Vagina (tissue), 2 donors: ENCODE measurements at regions not wholly inside any gene's neighbourhood (a gene's known extent, or its start where the extent isn't known, plus 50 kb on each side); places are given as distances from the start of the nearest gene placed in this dataset.
A peak's percentile ranks its signal among the peaks of the same experiment; 100 is the strongest.
"Not testable (repeated sequence)": the region's sequence is repeated elsewhere in the genome, so short reads cannot be mapped to it uniquely, and the experiment has no call there.

Experiments
- DNase-seq, 2 donors: peaks; one replicate each; pipeline ENCODE4 v3.0.0-alpha.2; 2017; ENCODE audit errors: extremely low spot score in 2 of 2
- H3K27ac ChIP-seq: fragments of 200-600 bp; sonication (generic); one replicate; pipeline ENCODE4 v1.5.1; 2019
- H3K27me3 ChIP-seq: fragments of 200-600 bp; sonication (generic); one replicate; pipeline ENCODE4 v1.5.1; 2019
- H3K36me3 ChIP-seq, 2 donors: fragments of 200-600 bp; sonication (generic); one replicate each; pipeline ENCODE4 v1.5.1; 2017 to 2019
- H3K4me1 ChIP-seq: fragments of 200-600 bp; sonication (generic); one replicate; pipeline ENCODE4 v1.5.1; 2019
- H3K4me3 ChIP-seq, 2 donors: fragments of 200-600 bp; sonication (generic); 1 replicate in 1 of 2; 2 replicates in 1 of 2; pipeline ENCODE4 v1.5.1; 2016 to 2019
- H3K9me3 ChIP-seq: fragments of 200-600 bp; sonication (generic); one replicate; pipeline ENCODE4 v1.5.1; 2019
- intact Hi-C: fragments of 100-400 bp; cut with DNase I; formaldehyde crosslinking; loops from one replicate; pipeline ENCODE4 v1.15.1; 2023

DNA sequence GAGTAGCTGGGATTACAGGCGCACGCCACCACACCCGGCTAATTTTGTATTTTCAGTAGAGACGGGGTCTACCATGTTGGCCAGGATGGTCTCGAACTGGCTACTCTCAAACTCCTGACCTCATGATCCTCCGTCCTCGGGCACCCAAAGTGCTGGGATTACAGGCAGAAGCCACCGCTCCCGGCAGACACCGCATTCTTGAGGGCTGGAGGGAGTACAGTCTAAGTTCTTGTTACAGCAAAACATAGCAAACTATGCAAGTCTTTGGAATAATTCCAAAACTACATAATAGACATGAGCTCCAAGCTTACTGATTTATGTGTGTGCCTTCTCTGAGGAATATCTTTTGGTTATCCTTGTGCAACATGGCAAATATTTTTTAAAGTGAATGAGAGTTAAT lies 299.1 kb upstream of the ZNF658 start:
- H3K4me3 ChIP-seq, H3K27me3 ChIP-seq, H3K9me3 ChIP-seq, H3K4me1 ChIP-seq, intact Hi-C loops, H3K27ac ChIP-seq, H3K36me3 ChIP-seq: not testable (repeated sequence)
- peak in 1 of 2 donors; percentile 27 for DNase-seq

DNA sequence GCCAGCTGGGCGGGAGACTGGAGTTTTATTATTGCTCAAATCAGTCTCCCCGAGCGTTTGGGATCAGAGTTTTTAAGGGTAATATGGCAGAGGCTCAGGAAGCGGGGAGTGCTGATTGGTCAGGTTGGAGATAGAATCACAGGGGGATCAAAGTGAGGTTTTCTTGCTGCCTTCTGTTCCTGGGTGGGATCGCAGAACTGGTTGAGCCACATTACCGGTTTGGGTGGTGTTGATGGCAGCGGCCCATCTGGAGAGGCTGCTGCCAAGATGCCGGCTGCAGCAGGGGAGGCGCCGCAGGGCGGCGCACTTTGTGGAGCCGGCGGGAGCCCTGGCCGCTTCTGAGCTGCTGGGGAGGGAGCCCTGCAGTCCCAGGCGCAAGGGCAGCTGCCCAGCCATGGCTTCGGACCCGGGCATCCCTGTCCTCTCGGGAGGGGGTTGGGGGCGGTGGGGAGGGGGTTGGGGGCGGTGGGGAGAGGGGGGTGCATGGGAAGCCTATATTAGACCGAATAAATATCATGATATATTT lies 268.9 kb upstream of the ZNF658 start:
- intact Hi-C loops, DNase-seq, H3K27ac ChIP-seq, H3K36me3 ChIP-seq, H3K4me1 ChIP-seq, H3K9me3 ChIP-seq, H3K27me3 ChIP-seq, H3K4me3 ChIP-seq: not testable (repeated sequence)

DNA sequence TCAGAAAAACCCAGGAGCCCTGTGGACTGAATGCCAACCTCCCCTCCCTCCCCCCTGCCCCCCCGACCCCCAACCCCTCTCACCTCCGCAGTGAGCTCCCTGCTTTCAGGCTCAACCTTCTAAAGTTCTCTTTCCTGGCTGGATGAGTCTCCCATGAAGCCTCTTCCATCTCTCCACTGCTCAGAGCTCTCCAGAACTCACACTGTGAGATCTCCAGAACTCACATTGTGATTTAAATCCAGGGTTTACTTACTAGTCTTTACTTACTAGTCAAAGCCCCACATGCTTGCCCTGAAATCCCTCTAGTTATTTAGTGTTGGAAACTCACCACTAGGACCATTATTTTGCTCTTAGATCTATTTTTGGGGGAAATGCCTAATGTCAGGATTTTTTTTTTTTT lies 252.8 kb upstream of the ZNF658 start:
- H3K9me3 ChIP-seq, H3K27me3 ChIP-seq, H3K27ac ChIP-seq, intact Hi-C loops, H3K36me3 ChIP-seq, H3K4me3 ChIP-seq, DNase-seq, H3K4me1 ChIP-seq: not testable (repeated sequence)

DNA sequence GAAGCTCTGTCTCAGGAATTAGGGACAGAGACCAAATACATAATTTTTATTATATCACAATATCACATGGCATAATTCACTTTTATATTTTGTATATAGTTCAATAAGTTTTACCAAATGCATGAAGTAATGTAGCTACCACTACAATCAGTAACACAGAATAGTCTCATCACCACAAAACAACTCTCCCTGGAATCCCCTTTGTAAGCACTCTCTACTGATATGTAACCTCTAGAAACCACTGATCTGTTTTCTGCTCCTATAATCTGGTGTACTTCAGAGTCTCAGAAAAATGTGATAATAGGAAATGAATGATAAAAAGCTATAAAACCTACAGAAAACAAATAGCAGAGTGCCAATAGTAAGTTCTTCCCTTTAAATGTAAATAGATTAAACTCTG lies 210.3 kb upstream of the ZNF658 start:
- H3K36me3 ChIP-seq, H3K4me3 ChIP-seq, H3K27me3 ChIP-seq, H3K4me1 ChIP-seq, DNase-seq, H3K9me3 ChIP-seq, intact Hi-C loops, H3K27ac ChIP-seq: not testable (repeated sequence)

DNA sequence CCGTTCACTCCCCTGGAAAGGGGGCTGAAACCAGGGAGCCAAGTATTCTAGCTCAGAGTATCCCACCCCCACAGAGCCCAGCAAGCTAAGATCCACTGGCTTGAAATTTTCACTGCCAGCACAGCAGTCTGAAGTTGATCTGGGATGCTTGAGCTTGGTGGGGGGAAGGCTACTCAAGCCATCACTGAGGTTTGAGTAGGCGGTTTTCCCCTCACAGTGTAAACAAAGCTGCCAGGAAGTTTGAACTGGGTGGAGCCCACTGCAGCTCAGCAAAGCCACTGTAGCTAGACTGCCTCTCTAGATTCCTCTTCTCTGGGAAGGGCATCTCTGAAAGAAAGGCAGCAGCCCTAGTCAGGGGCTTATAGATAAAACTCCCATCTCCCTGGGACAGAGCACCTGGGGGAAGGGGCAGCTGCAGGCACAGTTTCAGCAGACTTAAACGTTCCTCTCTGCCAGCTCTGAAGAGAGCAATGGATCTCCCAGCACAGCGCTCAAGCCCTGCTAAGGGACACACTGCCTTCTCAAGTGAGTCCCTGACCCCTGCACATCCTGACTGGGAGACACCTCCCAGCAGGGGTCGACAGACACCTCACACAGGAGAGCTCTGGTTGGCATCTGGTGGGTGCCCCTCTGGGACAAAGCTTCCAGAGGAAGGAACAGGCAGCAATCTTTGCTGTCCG lies 204.8 kb upstream of the ZNF658 start:
- H3K27me3 ChIP-seq, H3K27ac ChIP-seq, H3K4me1 ChIP-seq, H3K36me3 ChIP-seq, H3K9me3 ChIP-seq, intact Hi-C loops, DNase-seq, H3K4me3 ChIP-seq: not testable (repeated sequence)

DNA sequence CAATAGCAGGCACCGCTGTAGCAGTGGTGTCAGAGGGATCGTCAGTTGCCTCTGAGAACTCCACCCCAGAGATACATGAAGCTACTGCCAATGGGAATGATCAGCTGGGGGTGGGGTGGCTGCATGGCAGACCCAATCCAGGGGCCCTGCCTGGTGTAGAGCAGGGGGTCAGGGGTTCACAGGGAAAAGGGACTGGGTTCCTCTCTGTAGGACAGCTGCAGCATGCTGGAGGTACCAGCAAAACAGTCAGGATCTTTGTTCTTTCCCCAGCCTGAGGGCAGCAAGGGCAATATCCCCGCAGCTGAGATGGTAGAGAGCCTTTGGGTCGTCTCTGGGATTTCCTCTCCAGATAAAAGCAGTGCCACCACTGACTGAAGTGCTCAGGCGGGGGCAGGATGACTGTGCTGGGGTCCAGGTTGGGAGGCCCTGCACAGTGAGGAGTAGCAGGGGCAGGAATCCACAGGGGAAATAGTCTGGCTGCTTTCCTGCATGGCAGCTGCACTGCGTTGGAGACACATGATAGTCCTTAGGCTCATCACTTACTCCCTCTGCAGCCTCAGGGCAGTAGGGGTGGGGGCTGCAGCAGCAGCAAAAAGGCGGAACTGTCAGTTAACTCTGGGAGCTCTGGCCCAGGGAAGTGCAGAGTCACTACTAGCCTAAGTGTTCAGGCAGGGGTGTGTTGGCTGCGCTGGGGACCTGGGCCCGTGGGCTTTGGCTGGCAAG lies 203.0 kb upstream of the ZNF658 start:
- H3K9me3 ChIP-seq, intact Hi-C loops, H3K36me3 ChIP-seq, H3K4me3 ChIP-seq, H3K4me1 ChIP-seq, H3K27ac ChIP-seq, H3K27me3 ChIP-seq: not testable (repeated sequence)
- peak in 1 of 2 donors; percentile 0 for DNase-seq

DNA sequence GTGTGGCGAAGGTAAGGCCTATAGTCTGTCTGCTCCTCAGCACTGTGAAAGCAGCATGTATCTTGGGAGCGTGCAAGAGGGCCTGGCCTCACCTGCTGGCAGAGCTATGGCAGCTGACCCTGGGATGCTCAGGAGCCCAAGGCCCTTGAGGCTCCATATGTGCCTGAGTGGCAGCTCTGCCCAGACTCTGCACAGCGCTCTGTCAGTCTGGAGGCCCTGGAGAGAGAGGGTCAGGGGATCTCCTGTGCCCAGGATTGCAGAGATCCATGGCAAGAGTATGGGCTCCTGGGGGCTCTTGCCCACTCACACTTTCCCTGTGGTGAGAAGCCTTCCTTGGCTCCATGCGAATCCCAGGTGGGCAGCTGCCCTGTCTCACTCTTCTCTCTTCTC lies 202.5 kb upstream of the ZNF658 start:
- DNase-seq, H3K4me3 ChIP-seq, H3K9me3 ChIP-seq, H3K27me3 ChIP-seq, intact Hi-C loops, H3K36me3 ChIP-seq, H3K27ac ChIP-seq, H3K4me1 ChIP-seq: not testable (repeated sequence)

DNA sequence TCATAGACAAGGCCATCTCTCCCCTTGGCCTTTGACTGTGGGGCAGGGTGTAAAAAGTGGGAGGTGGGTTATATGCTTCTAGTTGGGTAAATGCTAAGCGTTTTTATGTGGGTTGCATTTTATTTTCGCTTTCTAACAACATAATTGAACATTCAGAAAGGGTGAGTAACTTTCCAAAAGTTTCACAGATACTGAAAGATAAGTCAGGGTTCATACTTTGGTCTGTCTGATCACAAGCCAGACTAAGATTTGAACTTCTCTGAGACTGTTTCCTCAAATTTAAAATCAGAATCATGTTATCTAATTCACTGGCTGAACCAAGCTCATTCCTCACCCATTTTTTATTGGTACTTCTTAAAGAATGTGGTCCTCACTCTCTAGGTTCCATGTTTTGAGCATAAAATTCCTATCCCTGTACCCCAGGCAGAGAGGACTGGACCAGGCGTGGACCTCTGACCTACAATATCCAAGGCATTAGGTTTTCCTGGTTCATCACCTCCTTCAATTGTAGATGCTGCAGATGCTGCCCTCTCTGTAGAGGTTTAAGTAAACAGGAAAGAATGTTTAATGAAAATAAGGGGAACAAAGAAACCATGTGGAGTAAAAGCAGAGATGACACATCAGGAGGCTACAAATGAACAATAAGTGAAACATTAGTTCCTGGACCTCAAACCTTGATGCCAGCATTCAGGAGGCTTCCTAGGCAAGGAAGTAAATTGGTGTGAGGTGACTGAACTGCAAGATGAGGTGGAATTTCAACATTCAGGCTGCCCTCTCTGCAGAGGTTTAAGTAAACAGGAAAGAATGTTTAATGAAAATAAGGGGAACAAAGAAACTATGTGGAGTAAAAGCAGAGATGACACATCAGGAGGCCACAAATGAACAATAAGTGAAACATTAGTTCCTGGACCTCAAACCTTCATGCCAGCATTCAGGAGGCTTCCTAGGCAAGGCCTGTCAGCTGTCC lies 198.8 kb upstream of the ZNF658 start:
- intact Hi-C loops, H3K36me3 ChIP-seq, DNase-seq, H3K27ac ChIP-seq, H3K27me3 ChIP-seq, H3K9me3 ChIP-seq, H3K4me3 ChIP-seq, H3K4me1 ChIP-seq: not testable (repeated sequence)

DNA sequence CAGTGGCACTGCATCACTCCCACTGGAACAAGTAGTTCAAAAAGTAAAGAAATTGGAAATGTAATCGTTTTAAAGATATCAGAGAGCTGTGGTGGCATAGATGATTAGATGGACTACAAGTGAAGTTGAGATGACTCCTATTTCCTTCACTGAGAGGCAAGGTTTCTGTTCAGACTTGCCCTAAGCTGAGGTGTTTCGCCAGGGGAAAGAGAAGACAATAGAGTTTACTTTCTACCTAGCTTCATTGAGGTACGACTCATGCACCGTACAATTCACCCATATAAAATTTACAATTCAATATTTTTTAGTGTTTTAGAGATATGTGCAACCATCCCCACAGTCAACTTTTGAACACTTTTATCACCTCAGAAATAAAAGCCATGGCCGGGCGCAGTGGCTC lies 189.0 kb upstream of the ZNF658 start:
- H3K36me3 ChIP-seq, H3K4me1 ChIP-seq, intact Hi-C loops, H3K27ac ChIP-seq, H3K27me3 ChIP-seq, H3K4me3 ChIP-seq, DNase-seq, H3K9me3 ChIP-seq: not testable (repeated sequence)

DNA sequence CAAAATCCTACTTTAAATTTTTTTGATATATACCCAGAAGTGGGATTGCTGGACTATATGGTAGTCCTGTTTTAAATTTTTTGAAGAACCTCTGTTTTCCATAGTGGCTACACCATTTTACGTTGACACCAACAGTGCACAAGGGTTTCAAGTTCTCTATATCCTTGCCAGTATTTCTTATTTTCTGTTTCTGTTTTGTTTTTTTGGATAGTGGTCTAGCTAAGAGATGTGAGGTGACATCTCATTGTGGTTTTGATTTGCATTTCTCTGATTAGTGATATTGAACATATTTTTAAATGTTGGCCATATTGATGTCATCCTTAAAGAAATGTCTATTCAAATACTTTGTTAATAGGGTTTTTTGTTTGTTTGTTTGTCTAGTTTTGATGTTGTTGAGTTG lies 187.7 kb upstream of the ZNF658 start:
- H3K4me1 ChIP-seq, H3K4me3 ChIP-seq, H3K36me3 ChIP-seq, H3K9me3 ChIP-seq, H3K27me3 ChIP-seq, DNase-seq, H3K27ac ChIP-seq, intact Hi-C loops: not testable (repeated sequence)

DNA sequence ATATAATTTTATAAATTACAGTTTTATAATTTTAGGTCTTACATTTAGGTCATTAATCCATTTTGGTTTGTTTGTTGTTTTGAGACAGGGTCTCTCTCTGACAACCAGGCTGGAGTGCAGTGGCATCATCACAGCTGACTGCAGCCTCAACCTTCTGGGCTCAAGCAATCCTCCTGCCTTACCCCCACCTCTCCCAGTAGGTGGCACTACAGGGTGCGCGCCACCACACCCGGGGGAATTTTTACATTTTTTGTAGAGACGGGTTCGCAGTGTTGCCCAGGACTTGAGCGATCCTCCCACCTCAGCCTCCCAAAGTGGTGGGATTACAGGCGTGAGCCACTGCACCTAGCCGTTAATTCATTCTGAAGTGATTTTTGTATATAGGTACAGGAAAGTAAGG lies 187.0 kb upstream of the ZNF658 start:
- H3K27ac ChIP-seq, H3K36me3 ChIP-seq, H3K4me3 ChIP-seq, intact Hi-C loops, H3K4me1 ChIP-seq, DNase-seq, H3K9me3 ChIP-seq, H3K27me3 ChIP-seq: not testable (repeated sequence)

DNA sequence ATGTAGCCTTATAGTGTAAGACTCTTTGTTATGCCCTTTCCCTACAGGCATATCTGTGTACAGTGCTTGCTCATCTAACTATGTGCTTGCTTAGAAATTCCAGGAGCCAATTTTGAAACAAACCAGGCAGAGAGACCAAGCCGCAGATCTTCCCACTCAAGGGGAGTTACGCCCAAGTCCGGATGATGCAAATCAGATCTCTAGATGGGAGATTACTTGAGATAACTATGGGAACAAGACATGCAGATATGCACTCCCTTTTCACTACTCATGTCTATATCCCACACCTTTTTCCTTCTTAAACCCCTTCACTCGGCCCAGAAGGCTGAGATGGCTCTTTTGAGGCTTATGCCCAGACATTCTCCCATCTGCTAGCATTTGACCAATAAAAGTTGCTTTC lies 179.7 kb upstream of the ZNF658 start:
- H3K27me3 ChIP-seq, H3K36me3 ChIP-seq, intact Hi-C loops, H3K27ac ChIP-seq, H3K9me3 ChIP-seq, H3K4me3 ChIP-seq, DNase-seq, H3K4me1 ChIP-seq: not testable (repeated sequence)

DNA sequence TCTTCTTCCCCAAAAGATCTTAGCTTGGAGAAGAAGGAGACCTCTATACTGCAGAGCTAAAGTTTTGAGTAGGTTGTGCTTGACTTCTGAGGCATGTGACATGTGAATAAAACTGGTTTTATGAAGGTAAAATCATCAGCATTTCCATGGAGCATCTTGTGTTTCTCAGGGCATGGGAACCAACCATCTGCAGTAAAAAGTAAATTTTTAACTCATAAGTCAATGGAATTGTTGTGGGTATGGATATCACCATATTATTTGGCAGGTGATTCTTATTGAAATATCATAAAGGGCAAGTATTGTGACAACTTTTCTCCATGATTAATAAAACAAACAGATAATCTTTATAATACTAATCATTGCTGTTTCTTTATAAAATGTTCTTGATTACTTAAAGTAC lies 173.0 kb upstream of the ZNF658 start:
- H3K27me3 ChIP-seq, H3K9me3 ChIP-seq, DNase-seq, H3K4me1 ChIP-seq, intact Hi-C loops, H3K4me3 ChIP-seq, H3K27ac ChIP-seq, H3K36me3 ChIP-seq: not testable (repeated sequence)
